Mesothelial cell of epicardium (in vitro differentiated cells): ENCODE measurements at regions not wholly inside any gene's neighbourhood (a gene's known extent, or its start where the extent isn't known, plus 50 kb on each side); places are given as distances from the start of the nearest gene placed in this dataset.

Experiments
- DNase-seq, 2 experiments: peaks; one replicate each; pipeline ENCODE4 v3.0.0; 2021; ENCODE audit warnings: low spot score in 2 of 2; ENCODE audit not compliant: unreplicated experiment in 2 of 2
- H3K27ac Mint-ChIP-seq: 2 replicates; pipeline ENCODE4 v1.8.0; 2021; ENCODE audit warnings: mixed read lengths
- H3K27me3 Mint-ChIP-seq: 2 replicates; pipeline ENCODE4 v1.8.0; 2021; ENCODE audit warnings: low read depth, mixed read lengths
- H3K36me3 Mint-ChIP-seq: 2 replicates; pipeline ENCODE4 v1.8.0; 2021; ENCODE audit warnings: mixed read lengths
- H3K4me1 Mint-ChIP-seq: 2 replicates; pipeline ENCODE4 v1.8.0; 2021; ENCODE audit warnings: mixed read lengths
- H3K4me3 Mint-ChIP-seq: 2 replicates; pipeline ENCODE4 v1.8.0; 2021; ENCODE audit warnings: mild to moderate bottlenecking, moderate library complexity, mixed read lengths
- H3K9me3 Mint-ChIP-seq: 2 replicates; pipeline ENCODE4 v1.8.0; 2021; ENCODE audit warnings: mixed read lengths
- TF ChIP-seq, protein P1 (sequence below): fragments of 200-600 bp; sonication (generic); IDR thresholded peaks from one replicate; pipeline ENCODE4 v1.5.0; 2021; ENCODE audit warnings: antibody characterized with exemption; ENCODE audit not compliant: unreplicated experiment

GRCh38 chr10:121371836-121372235, 226.4 kb downstream of the FGFR2 start:
- H3K27me3 Mint-ChIP-seq, result no peaks in the 10 kb centered on the region

DNA sequence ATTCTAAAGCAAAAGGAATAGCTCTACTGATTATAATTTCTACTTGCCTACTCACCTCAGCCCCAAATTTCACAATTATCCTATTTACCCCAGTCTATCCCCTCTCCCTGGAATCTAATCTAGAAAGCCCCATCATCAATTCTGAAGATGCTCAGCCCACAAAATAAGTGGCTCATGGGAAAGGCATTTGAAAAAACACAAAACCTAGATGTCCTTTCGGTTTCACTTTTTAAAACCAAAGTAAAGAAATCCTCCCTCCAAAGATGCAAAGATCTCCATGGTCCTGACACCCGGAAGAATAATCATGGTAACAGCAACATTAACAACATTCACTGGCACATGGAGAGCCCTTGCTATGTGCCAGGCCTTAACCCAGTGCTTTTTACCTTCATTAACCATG, 224.8 kb downstream of the FGFR2 start:
- Mint-ChIP-seq H3K27ac (no peak overlapping the region), H3K4me3 (no peak overlapping the region), H3K27me3 (no peaks in the 10 kb centered on the region), H3K36me3 (no peaks in the 10 kb centered on the region), H3K9me3 (no peaks in the 10 kb centered on the region), H3K4me1 (peaks cover 34% of the 10 kb centered on the region)
- TF ChIP-seq, protein P1, sequence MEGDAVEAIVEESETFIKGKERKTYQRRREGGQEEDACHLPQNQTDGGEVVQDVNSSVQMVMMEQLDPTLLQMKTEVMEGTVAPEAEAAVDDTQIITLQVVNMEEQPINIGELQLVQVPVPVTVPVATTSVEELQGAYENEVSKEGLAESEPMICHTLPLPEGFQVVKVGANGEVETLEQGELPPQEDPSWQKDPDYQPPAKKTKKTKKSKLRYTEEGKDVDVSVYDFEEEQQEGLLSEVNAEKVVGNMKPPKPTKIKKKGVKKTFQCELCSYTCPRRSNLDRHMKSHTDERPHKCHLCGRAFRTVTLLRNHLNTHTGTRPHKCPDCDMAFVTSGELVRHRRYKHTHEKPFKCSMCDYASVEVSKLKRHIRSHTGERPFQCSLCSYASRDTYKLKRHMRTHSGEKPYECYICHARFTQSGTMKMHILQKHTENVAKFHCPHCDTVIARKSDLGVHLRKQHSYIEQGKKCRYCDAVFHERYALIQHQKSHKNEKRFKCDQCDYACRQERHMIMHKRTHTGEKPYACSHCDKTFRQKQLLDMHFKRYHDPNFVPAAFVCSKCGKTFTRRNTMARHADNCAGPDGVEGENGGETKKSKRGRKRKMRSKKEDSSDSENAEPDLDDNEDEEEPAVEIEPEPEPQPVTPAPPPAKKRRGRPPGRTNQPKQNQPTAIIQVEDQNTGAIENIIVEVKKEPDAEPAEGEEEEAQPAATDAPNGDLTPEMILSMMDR, result no peak
- no peak for DNase-seq

More at GRCh38 chr10:121371836-121372235, 226.4 kb downstream of the FGFR2 start:
- H3K27ac Mint-ChIP-seq, result no peak overlapping the region
- H3K4me3 Mint-ChIP-seq, result no peak overlapping the region
- TF ChIP-seq, protein P1, result no peak
- H3K9me3 Mint-ChIP-seq, result no peaks in the 10 kb centered on the region
- no peaks in the 10 kb centered on the region for H3K36me3 Mint-ChIP-seq
- H3K4me1 Mint-ChIP-seq, result peaks cover 28% of the 10 kb centered on the region
- DNase-seq, result no peak

DNA sequence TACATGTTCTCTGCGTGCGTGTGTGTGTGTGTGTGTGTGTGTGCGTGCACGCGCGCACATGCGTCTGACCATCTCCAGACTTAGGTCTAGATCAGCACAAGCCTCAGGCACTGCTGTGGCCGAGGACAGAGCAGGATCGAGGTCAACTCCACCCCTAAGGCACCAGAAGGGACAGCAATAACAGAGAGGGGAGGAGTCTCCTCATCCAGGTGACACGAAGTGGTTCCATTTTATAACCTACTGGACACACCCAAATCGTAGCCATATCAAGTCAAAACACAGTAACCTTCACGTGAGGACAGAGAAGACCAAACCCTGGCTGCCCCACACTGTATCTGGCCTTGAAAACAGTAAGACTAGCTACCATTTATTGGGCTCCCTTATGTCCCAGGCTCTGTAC, 224.1 kb downstream of the FGFR2 start:
- Mint-ChIP-seq H3K27me3 (no peaks in the 10 kb centered on the region), H3K9me3 (no peaks in the 10 kb centered on the region), H3K4me3 (no peak overlapping the region), H3K4me1 (peaks cover 36% of the 10 kb centered on the region), H3K27ac (no peak overlapping the region), H3K36me3 (no peaks in the 10 kb centered on the region)
- DNase-seq, result no peak
- TF ChIP-seq, protein P1, result no peak

DNA sequence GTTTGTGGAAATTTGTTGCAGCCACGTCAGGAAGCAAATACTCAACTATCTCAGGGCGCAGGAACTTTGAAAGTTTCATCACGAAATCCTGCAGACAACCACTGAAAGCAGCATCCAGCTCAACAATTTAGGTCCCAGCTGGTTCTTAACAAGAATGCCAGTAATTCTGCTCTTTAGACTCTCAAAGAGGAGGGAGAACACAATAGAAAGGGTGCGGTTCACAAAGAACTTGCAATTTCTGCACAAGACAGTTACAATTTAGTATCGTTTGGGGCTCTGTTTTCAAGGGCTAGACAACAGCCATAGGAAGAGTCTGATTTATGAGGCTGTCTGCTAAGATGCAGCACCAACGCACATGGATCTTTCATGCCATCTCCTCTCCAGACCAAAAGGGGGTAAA, 223.1 kb downstream of the FGFR2 start:
- no peaks in the 10 kb centered on the region for H3K36me3 Mint-ChIP-seq
- H3K9me3 Mint-ChIP-seq, result no peaks in the 10 kb centered on the region
- H3K27me3 Mint-ChIP-seq, result no peaks in the 10 kb centered on the region
- TF ChIP-seq, protein P1, result no peak
- H3K27ac Mint-ChIP-seq, result no peak overlapping the region
- no peak for DNase-seq
- peaks cover 41% of the 10 kb centered on the region for H3K4me1 Mint-ChIP-seq
- H3K4me3 Mint-ChIP-seq, result no peak overlapping the region

GRCh38 chr10:121378251-121378801, 219.9 kb downstream of the FGFR2 start:
- peaks cover 2% of the 10 kb centered on the region for H3K36me3 Mint-ChIP-seq
- H3K4me3 Mint-ChIP-seq, result no peak overlapping the region
- no peak for DNase-seq
- no peaks in the 10 kb centered on the region for H3K27me3 Mint-ChIP-seq
- H3K4me1 Mint-ChIP-seq, result peaks cover 41% of the 10 kb centered on the region
- peaks cover 10% of the 10 kb centered on the region for H3K9me3 Mint-ChIP-seq
- H3K27ac Mint-ChIP-seq, result peak overlapping the region; percentile 87
- TF ChIP-seq, protein P1, result no peak

- no peak overlapping the region for H3K4me3 Mint-ChIP-seq
- no peak for DNase-seq
- H3K36me3 Mint-ChIP-seq, result peaks cover 2% of the 10 kb centered on the region
- TF ChIP-seq, protein P1, result no peak
- peaks cover 13% of the 10 kb centered on the region for H3K9me3 Mint-ChIP-seq
- H3K27me3 Mint-ChIP-seq, result no peaks in the 10 kb centered on the region
- H3K4me1 Mint-ChIP-seq, result peaks cover 39% of the 10 kb centered on the region
- H3K27ac Mint-ChIP-seq, result peak overlapping the region; percentile 13
Measured at GRCh38 chr10:121379013-121379412, 219.2 kb downstream of the FGFR2 start.
